ENCODE measurements at regions not wholly inside any gene's neighbourhood (a gene's known extent, or its start where the extent isn't known, plus 50 kb on each side); places are given as distances from the start of the nearest gene placed in this dataset.
"Not testable (repeated sequence)": the region's sequence is repeated elsewhere in the genome, so short reads cannot be mapped to it uniquely, and the experiment has no call there.

- H3K4me3 Mint-ChIP-seq, result no peak overlapping the region
- TF ChIP-seq ESRRA (CRISPR knock-in tag; IDR thresholded peaks at IDR 0.05; ENCODE audit: borderline replicate concordance) (no peak), USF2 (CRISPR knock-in tag; IDR thresholded peaks at IDR 0.05) (no peak), NR3C1 (CRISPR knock-in tag; conservative IDR thresholded peaks at IDR 0.05; ENCODE audit: low read depth) (no peak), ATF3 (CRISPR knock-in tag; conservative IDR thresholded peaks at IDR 0.05) (no peak), HMGXB4 (CRISPR knock-in tag; IDR thresholded peaks at IDR 0.05) (no peak), ZBTB21 (CRISPR knock-in tag; IDR thresholded peaks at IDR 0.05; ENCODE audit: borderline replicate concordance) (no peak), HMGA2 (CRISPR knock-in tag; IDR thresholded peaks at IDR 0.05) (no peak), NR1H2 (CRISPR knock-in tag; IDR thresholded peaks at IDR 0.05) (no peak), ZMAT4 (CRISPR knock-in tag; IDR thresholded peaks at IDR 0.05) (no peak), ATF1 (CRISPR knock-in tag; IDR thresholded peaks at IDR 0.05) (no peak), ZNF396 (CRISPR knock-in tag; IDR thresholded peaks at IDR 0.05; ENCODE audit: borderline replicate concordance) (no peak)
- no peak for ATAC-seq
- peaks cover 13% of the 10 kb centered on the region for H3K36me3 Mint-ChIP-seq
- no peaks in the 10 kb centered on the region; the same call in 1 of the 2 replicates for H3K27me3 Mint-ChIP-seq (ENCODE audit: low read depth)
- no peak for DNase-seq (ENCODE audit: low spot score)
- H3K9me3 Mint-ChIP-seq, result peaks cover 7% of the 10 kb centered on the region
- ChIA-PET CTCF (no interaction called here), POLR2A (no interaction called here)
- no peak overlapping the region for H3K27ac Mint-ChIP-seq
- H3K4me1 Mint-ChIP-seq, result peaks cover 19% of the 10 kb centered on the region
Measured at GRCh38 chr17:72463287-72464102, 342.7 kb downstream of the SOX9 start.

- POLR2A ChIA-PET; H3K27ac Mint-ChIP-seq; H3K27me3 Mint-ChIP-seq (ENCODE audit: low read depth); CTCF ChIA-PET; DNase-seq (ENCODE audit: low spot score); H3K9me3 Mint-ChIP-seq; ATAC-seq; H3K4me3 Mint-ChIP-seq: not testable (repeated sequence)
- peaks cover 19% of the 10 kb centered on the region for H3K4me1 Mint-ChIP-seq
- H3K36me3 Mint-ChIP-seq, result peaks cover 13% of the 10 kb centered on the region
Measured at GRCh38 chr17:72464221-72464620, 343.4 kb downstream of the SOX9 start.

GRCh38 chr17:72465191-72466024 lies 344.6 kb downstream of the SOX9 start:
- no peak overlapping the region for H3K27ac Mint-ChIP-seq
- no peaks in the 10 kb centered on the region for H3K27me3 Mint-ChIP-seq (ENCODE audit: low read depth)
- no peak overlapping the region for H3K4me3 Mint-ChIP-seq
- CTCF ChIA-PET, result interaction anchor here (0.6 to 1.3 kb wide), 3 partner anchors 34 to 260 kb away, joined by 3 to 4 read pairs (median 3); no protein-coding TSS in a partner anchor
- ATAC-seq, result no peak; the same call in 1 of the 2 replicates
- peaks cover 19% of the 10 kb centered on the region for H3K4me1 Mint-ChIP-seq
- H3K9me3 Mint-ChIP-seq, result peaks cover 7% of the 10 kb centered on the region
- H3K36me3 Mint-ChIP-seq, result peaks cover 13% of the 10 kb centered on the region
- POLR2A ChIA-PET, result interaction anchor here (0.6 kb wide), 1 partner anchor 47 kb away, joined by 3 read pairs; no protein-coding TSS in a partner anchor
- DNase-seq (ENCODE audit: low spot score), result no peak
- TF ChIP-seq JUN (CRISPR knock-in tag; IDR thresholded peaks at IDR 0.05) (no peak), EMX1 (CRISPR knock-in tag; IDR thresholded peaks at IDR 0.05) (no peak), KAT7 (CRISPR knock-in tag; IDR thresholded peaks at IDR 0.05; ENCODE audit: borderline replicate concordance) (no peak), ZNF416 (CRISPR knock-in tag; IDR thresholded peaks at IDR 0.05) (no peak), CBFB (CRISPR knock-in tag; IDR thresholded peaks at IDR 0.05; ENCODE audit: low read depth) (no peak), OVOL2 (CRISPR knock-in tag; IDR thresholded peaks at IDR 0.05; ENCODE audit: borderline replicate concordance) (no peak), E2F1 (CRISPR knock-in tag; IDR thresholded peaks at IDR 0.05) (no peak), ZNF425 (CRISPR knock-in tag; conservative IDR thresholded peaks at IDR 0.05) (no peak), FOXK1 (CRISPR knock-in tag; IDR thresholded peaks at IDR 0.05) (no peak), ATF6 (CRISPR knock-in tag; IDR thresholded peaks at IDR 0.05) (no peak)

Data from WTC11 (cell line).